MG63 (cell line): ENCODE measurements at regions not wholly inside any gene's neighbourhood (a gene's known extent, or its start where the extent isn't known, plus 50 kb on each side); places are given as distances from the start of the nearest gene placed in this dataset.

Experiments used
- DNase-seq: peaks from one replicate; pipeline ENCODE4 v3.0.0-alpha.2; 2020
- H3K27me3 ChIP-seq: fragments of 250-450 bp; sonication (Bioruptor Pico); 2 replicates; pipeline ENCODE4 v1.5.1; 2020; ENCODE audit warnings: mild to moderate bottlenecking, moderate library complexity
- H3K36me3 ChIP-seq: fragments of 250-450 bp; sonication (Bioruptor Pico); 2 replicates; pipeline ENCODE4 v1.5.1; 2020; ENCODE audit warnings: mild to moderate bottlenecking, moderate library complexity
- H3K4me3 ChIP-seq: fragments of 250-450 bp; sonication (Bioruptor Pico); 2 replicates; pipeline ENCODE4 v1.5.1; 2020; ENCODE audit warnings: mild to moderate bottlenecking, moderate library complexity
- H3K9me3 ChIP-seq: fragments of 250-450 bp; sonication (Bioruptor Pico); 2 replicates; pipeline ENCODE4 v1.5.1; 2020; ENCODE audit warnings: mild to moderate bottlenecking, moderate library complexity

- DNase-seq: no peak
- Histone ChIP-seq H3K4me3 (no peak overlapping the region), H3K9me3 (no peaks in the 10 kb centered on the region), H3K27me3 (no peaks in the 10 kb centered on the region), H3K36me3 (no peaks in the 10 kb centered on the region)
These were observed 535.1 kb downstream of the SOX2 start for GRCh38 chr3:182246870-182247269.

DNA sequence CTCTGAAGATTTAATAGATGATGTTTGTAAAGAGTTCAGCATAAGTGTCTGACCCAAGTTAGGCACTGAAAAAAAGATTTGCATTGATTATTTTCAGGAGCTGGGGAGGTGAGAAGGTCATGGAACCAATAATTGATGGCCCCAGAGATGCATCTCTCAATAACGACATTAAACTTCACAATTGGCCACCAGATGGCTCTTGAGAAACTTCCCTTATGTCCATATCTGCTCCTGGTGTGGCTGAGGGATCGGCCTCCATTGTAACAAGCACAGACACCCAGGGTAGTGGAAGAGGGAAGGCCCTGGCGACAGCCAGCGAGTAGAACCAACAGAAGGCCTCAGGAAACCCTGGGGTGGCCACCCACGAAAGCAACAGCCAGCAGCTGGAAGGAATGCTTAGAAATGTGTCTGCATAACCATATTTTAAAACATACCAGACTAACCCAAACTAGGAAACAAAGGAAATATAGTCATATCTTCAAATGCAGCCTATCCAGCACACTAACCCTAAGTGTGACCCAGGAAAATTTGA lies 536.7 kb downstream of the SOX2 start:
- no peak overlapping the region for H3K4me3 ChIP-seq
- H3K36me3 ChIP-seq: no peaks in the 10 kb centered on the region
- H3K9me3 ChIP-seq: no peaks in the 10 kb centered on the region
- no peaks in the 10 kb centered on the region for H3K27me3 ChIP-seq
- no peak for DNase-seq

GRCh38 chr3:182252802-182253201 lies 540.5 kb upstream of the ATP11B start:
- Histone ChIP-seq H3K9me3 (no peaks in the 10 kb centered on the region), H3K36me3 (no peaks in the 10 kb centered on the region), H3K27me3 (no peaks in the 10 kb centered on the region; the same call in 1 of the 2 replicates), H3K4me3 (no peak overlapping the region)
- no peak for DNase-seq

- H3K36me3 ChIP-seq: no peaks in the 10 kb centered on the region
- DNase-seq: no peak
- H3K27me3 ChIP-seq: peaks cover 3% of the 10 kb centered on the region
- H3K9me3 ChIP-seq: no peaks in the 10 kb centered on the region
- no peak overlapping the region for H3K4me3 ChIP-seq
These were observed 538.1 kb upstream of the ATP11B start for GRCh38 chr3:182255158-182255557.

DNA sequence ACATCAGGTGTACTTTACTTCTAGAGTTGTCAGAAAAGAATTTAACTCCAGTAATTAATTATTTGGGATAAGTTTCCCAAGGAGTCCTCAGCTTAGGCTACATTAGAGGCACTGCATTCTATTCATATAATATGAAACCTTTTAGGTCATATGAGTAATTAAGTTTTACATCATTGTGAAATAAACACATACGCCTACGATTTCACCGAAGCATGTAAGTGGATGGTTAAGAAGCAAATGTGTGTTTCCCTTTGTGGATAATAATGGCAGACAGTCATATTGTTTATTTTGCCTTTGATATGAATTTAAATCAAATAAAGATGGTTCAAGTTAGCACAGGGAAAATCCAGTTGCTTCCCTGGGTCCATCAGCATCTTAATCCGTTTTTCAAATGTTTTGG lies 535.9 kb upstream of the ATP11B start:
- peaks cover 3% of the 10 kb centered on the region for H3K27me3 ChIP-seq
- DNase-seq: no peak
- no peaks in the 10 kb centered on the region for H3K36me3 ChIP-seq
- no peak overlapping the region for H3K4me3 ChIP-seq
- H3K9me3 ChIP-seq: no peaks in the 10 kb centered on the region

- H3K36me3 ChIP-seq: no peaks in the 10 kb centered on the region
- peaks cover 3% of the 10 kb centered on the region for H3K27me3 ChIP-seq
- no peak overlapping the region for H3K4me3 ChIP-seq
- no peak for DNase-seq
- no peaks in the 10 kb centered on the region for H3K9me3 ChIP-seq
These were observed 534.6 kb upstream of the ATP11B start for GRCh38 chr3:182258538-182259177.

DNA sequence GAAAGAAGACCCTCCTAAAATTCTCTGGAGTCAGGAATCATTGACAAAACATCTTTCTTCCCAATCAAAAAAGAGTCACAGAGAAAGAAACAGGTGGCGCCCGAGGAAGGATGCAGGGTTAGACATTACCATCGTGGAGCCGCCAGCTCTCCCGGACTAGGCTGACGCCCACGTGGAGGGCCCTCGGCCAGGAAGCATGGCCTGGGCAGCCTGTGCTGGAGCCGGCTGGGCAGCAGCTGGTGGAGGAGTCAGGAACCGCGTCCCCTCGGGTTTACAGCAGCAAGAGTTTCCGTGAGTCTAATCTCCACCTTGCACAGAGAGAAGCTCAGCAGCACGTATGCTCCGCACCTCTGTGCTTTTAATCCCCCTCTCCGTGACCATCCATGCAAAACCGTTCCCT lies 533.7 kb upstream of the ATP11B start:
- DNase-seq: peak; percentile 82
- Histone ChIP-seq H3K27me3 (peaks cover 3% of the 10 kb centered on the region), H3K36me3 (no peaks in the 10 kb centered on the region), H3K9me3 (no peaks in the 10 kb centered on the region), H3K4me3 (no peak overlapping the region)

- Histone ChIP-seq H3K27me3 (peaks cover 5% of the 10 kb centered on the region), H3K4me3 (no peak overlapping the region), H3K36me3 (no peaks in the 10 kb centered on the region), H3K9me3 (no peaks in the 10 kb centered on the region)
- DNase-seq: no peak
These were observed 532.3 kb upstream of the ATP11B start for GRCh38 chr3:182261041-182261440.

DNA sequence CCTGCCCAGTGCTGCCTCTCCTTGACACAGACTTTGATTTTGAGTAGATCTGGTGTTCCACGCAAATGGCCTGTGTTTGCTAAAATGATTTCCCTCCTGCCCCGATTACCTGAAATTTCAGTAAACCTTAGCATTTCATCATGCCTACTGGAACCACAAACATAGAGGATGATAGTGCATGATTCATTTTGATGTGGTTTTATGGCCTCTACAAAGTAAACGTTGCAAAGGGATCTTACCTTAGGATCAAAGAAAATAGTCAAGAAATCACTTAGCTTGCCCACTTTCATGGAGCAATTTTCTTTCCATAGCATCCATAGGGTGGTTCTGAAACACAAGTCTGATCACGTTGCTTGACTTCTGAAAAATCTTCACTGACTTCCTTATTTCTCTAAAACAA lies 524.6 kb upstream of the ATP11B start:
- Histone ChIP-seq H3K4me3 (no peak overlapping the region), H3K27me3 (peaks cover 3% of the 10 kb centered on the region), H3K9me3 (no peaks in the 10 kb centered on the region), H3K36me3 (no peaks in the 10 kb centered on the region)
- no peak for DNase-seq

DNA sequence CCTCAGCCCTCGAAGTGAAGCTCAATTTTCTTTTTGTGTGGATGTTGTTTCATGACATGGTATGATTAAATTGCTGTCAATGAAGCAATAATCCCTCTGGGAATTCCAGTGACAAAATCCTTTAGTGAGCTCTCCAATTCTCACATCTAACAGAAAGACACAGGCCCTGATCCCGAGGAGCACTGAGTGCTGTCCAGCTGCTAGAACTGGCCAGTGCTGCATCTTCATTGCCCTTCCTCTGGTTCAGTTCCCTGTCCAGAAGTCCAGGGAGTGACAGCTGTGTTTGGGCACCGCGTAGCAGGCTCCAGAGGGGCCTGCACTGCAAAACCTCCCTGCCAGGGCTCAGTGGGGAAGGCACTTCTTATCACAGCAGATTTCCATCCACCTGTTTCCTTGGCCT lies 516.8 kb upstream of the ATP11B start:
- Histone ChIP-seq H3K36me3 (no peaks in the 10 kb centered on the region), H3K27me3 (no peaks in the 10 kb centered on the region), H3K9me3 (no peaks in the 10 kb centered on the region), H3K4me3 (no peak overlapping the region)
- DNase-seq: no peak

- H3K36me3 ChIP-seq: no peaks in the 10 kb centered on the region
- H3K4me3 ChIP-seq: no peak overlapping the region
- no peaks in the 10 kb centered on the region for H3K27me3 ChIP-seq
- no peaks in the 10 kb centered on the region for H3K9me3 ChIP-seq
- no peak for DNase-seq
These were observed 508.5 kb upstream of the ATP11B start for GRCh38 chr3:182284793-182285192.

DNA sequence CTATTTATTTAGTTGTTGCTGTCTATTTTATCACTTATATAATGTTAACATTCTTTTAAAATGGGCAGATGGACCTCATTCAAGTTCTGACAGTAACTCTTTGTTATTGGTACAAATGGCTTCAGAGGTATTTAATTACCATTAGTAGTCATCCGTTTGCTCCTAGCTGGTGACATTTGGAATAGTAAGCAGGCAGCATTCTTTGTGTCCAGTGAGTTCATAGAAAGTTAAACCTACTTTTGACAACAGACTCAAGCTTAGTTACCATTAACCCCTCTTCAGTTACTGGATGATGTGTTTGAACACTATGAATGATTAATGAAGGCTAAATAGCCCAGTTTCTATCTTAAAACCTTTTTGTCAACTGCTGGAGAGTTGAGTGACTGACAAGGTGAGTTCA lies 500.7 kb upstream of the ATP11B start:
- no peak for DNase-seq
- Histone ChIP-seq H3K4me3 (no peak overlapping the region), H3K36me3 (no peaks in the 10 kb centered on the region), H3K27me3 (no peaks in the 10 kb centered on the region; the same call in 1 of the 2 replicates), H3K9me3 (no peaks in the 10 kb centered on the region)

DNA sequence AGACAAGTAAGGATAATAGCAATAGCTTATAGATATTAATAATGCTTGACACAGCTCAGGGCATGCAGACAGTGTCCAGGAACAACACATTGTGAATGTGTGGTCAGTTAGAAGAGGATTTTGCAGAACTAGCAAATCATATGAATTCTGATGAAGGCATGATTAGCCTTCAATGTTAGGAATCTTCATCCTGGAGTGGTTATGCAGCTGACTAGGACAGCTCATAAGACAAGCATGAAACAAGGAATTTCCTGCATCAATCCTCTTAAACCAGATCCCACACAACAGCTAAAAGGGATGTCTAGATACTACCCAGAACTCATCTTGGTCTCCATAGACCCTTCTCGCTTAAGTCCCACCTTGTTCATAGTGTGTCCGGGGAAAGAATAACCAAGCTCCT lies 499.0 kb upstream of the ATP11B start:
- DNase-seq: no peak
- Histone ChIP-seq H3K27me3 (no peaks in the 10 kb centered on the region; the same call in 1 of the 2 replicates), H3K4me3 (no peak overlapping the region), H3K9me3 (no peaks in the 10 kb centered on the region), H3K36me3 (no peaks in the 10 kb centered on the region)

- Histone ChIP-seq H3K9me3 (no peaks in the 10 kb centered on the region), H3K27me3 (no peaks in the 10 kb centered on the region; the same call in 1 of the 2 replicates), H3K4me3 (no peak overlapping the region), H3K36me3 (no peaks in the 10 kb centered on the region)
- DNase-seq: no peak
These were observed 498.6 kb upstream of the ATP11B start for GRCh38 chr3:182294696-182295095.

DNA sequence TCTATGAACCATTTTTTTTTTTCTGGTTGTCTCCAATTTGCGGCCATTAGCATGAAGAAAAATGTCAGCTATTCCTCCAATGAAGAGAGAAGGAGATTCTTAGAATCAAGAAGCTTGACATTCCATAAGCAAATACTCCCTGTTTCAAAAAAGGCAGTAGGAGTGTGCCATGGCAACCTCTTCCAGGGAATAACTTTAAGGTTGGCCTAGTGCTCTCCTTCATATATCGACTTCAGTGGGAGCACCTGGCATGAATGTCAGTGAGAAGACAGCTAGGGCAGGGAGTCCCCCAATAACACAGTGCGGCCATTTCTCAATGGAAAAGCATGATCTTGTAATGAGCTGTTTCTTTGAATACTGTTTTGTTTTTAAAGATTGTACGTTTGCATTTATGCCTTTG lies 493.0 kb upstream of the ATP11B start:
- Histone ChIP-seq H3K4me3 (no peak overlapping the region), H3K9me3 (no peaks in the 10 kb centered on the region), H3K36me3 (no peaks in the 10 kb centered on the region), H3K27me3 (no peaks in the 10 kb centered on the region)
- no peak for DNase-seq

DNA sequence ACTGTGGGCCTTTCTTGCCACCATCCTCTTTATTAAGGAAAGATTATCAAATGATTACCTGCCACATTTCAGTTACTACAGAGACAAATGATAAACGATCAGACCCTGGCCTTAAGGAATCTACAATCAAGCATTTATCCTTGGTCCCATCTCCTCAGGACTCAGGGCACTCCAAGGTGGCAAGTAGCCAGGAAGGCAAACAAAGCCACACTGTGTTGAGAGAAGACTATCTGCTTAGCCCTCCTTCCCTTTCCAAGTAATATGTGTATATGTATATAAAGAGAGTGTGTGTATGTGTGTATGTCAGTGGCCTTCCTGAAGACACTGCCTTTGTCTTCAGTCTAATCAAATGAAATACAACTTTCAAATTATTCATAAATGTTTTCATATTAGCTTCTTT lies 490.1 kb upstream of the ATP11B start:
- Histone ChIP-seq H3K4me3 (no peak overlapping the region), H3K36me3 (no peaks in the 10 kb centered on the region), H3K27me3 (no peaks in the 10 kb centered on the region), H3K9me3 (no peaks in the 10 kb centered on the region)
- DNase-seq: no peak

- H3K4me3 ChIP-seq: no peak overlapping the region
- no peaks in the 10 kb centered on the region for H3K9me3 ChIP-seq
- no peaks in the 10 kb centered on the region for H3K36me3 ChIP-seq
- no peak for DNase-seq
- H3K27me3 ChIP-seq: no peaks in the 10 kb centered on the region
These were observed 487.2 kb upstream of the ATP11B start for GRCh38 chr3:182305881-182306665.

GRCh38 chr3:182308328-182308727 lies 485.0 kb upstream of the ATP11B start:
- Histone ChIP-seq H3K36me3 (no peaks in the 10 kb centered on the region), H3K4me3 (no peak overlapping the region), H3K27me3 (no peaks in the 10 kb centered on the region), H3K9me3 (no peaks in the 10 kb centered on the region)
- no peak for DNase-seq
